ENCODE measurements at regions not wholly inside any gene's neighbourhood (a gene's known extent, or its start where the extent isn't known, plus 50 kb on each side); places are given as distances from the start of the nearest gene placed in this dataset.

DNA sequence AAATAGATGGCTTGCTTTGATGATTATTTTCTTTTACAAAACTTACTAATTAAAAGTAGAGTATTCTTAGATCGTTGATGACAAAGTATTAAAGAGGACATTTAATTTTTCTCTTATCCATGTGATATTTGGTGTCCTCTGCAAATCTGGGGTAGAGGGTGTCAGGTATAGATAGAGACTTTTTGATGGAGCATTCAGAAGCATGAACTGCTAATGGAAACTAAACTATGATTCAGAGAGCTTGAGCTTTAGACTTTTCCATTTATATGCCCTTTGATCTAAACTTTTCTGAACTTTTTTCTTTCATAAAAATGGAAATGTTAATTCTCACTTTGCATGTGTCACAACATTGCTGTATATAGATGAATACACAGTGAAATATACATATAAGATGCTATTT, 619.7 kb downstream of the PLCL1 start:
- Mint-ChIP-seq H3K27ac (no peak overlapping the region), H3K27me3 (ENCODE audit: low read depth) (peaks cover 11% of the 10 kb centered on the region), H3K36me3 (ENCODE audit: low read depth) (no peaks in the 10 kb centered on the region), H3K9me3 (no peaks in the 10 kb centered on the region), H3K4me3 (no peak overlapping the region), H3K4me1 (ENCODE audit: low read depth) (peaks cover 4% of the 10 kb centered on the region)
- intact Hi-C loops (cut with micrococcal nuclease), result no loop called here
- DNase-seq, result no peak
- CTCF ChIA-PET, result no interaction called here

DNA sequence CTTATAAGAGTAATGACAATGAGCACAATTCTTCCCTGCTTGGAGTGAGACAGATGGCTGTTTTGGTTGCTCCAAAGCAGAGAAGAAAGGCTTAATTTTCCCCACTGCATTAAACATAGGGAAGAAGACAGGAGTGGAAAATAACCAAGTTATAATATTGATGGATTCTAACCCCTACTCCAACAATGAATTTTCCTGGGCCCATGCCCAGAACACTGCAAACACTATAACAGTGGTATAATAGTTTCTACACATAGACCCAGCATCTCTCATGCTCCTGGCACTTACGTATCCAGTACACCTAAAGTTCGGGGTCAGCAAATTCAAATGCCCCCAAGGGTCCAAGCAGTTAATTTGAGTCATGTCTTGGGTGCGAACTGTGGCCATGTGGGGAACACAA, 613.4 kb downstream of the PLCL1 start:
- H3K4me3 Mint-ChIP-seq, result no peak overlapping the region
- intact Hi-C loops (cut with micrococcal nuclease), result no loop called here
- no peak overlapping the region for H3K27ac Mint-ChIP-seq
- no peaks in the 10 kb centered on the region for H3K9me3 Mint-ChIP-seq
- H3K36me3 Mint-ChIP-seq (ENCODE audit: low read depth), result no peaks in the 10 kb centered on the region
- H3K27me3 Mint-ChIP-seq (ENCODE audit: low read depth), result peaks cover 1% of the 10 kb centered on the region
- H3K4me1 Mint-ChIP-seq (ENCODE audit: low read depth), result no peaks in the 10 kb centered on the region
- CTCF ChIA-PET, result no interaction called here
- DNase-seq, result no peak

DNA sequence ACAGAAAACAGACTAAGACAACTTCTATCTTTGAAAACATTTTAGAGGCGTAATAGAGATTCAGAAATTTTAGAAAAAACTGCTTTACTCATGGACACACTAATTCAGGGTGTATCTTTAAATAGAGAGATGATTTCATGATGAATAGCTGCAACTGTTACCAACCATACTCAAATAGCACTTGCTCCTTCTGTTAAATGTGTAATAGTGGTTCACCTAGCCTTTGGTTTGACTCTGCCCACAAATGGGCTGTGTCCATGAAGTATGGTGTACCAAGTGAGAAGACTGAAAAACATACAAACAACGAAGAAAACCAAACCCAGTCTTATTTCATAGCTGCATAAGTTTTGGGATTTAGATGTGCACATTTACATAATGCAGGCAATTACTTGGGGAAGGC, 610.6 kb downstream of the PLCL1 start:
- H3K4me1 Mint-ChIP-seq (ENCODE audit: low read depth), result no peaks in the 10 kb centered on the region
- H3K27me3 Mint-ChIP-seq (ENCODE audit: low read depth), result peaks cover 1% of the 10 kb centered on the region
- no peak overlapping the region for H3K4me3 Mint-ChIP-seq
- H3K36me3 Mint-ChIP-seq (ENCODE audit: low read depth), result no peaks in the 10 kb centered on the region
- CTCF ChIA-PET, result no interaction called here
- no peak overlapping the region for H3K27ac Mint-ChIP-seq
- no peaks in the 10 kb centered on the region for H3K9me3 Mint-ChIP-seq
- DNase-seq, result no peak
- intact Hi-C loops (cut with micrococcal nuclease), result no loop called here

DNA sequence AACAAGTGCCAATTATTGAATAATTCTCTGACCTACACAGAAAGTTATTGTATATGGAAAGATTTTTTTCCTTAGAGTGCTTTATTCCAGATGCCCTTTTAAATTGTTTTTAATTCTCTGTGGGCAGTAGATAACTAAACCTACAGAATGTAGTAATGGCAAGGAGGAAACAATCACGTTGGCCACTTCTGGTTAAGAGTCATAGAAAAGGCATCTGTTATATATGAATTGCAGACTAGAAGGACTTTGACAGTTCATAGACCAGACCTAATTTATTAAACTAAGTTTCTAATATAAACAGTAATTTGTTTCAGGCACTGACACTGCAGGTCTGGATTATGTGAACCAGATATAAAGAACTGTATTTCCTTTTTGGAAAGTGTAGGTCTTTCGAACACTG, 607.5 kb downstream of the PLCL1 start:
- H3K4me1 Mint-ChIP-seq (ENCODE audit: low read depth), result no peaks in the 10 kb centered on the region
- no peak overlapping the region for H3K4me3 Mint-ChIP-seq
- H3K36me3 Mint-ChIP-seq (ENCODE audit: low read depth), result no peaks in the 10 kb centered on the region
- CTCF ChIA-PET, result no interaction called here
- intact Hi-C loops (cut with micrococcal nuclease), result no loop called here
- no peak for DNase-seq
- H3K27me3 Mint-ChIP-seq (ENCODE audit: low read depth), result peaks cover 1% of the 10 kb centered on the region
- no peak overlapping the region for H3K27ac Mint-ChIP-seq
- no peaks in the 10 kb centered on the region for H3K9me3 Mint-ChIP-seq

DNA sequence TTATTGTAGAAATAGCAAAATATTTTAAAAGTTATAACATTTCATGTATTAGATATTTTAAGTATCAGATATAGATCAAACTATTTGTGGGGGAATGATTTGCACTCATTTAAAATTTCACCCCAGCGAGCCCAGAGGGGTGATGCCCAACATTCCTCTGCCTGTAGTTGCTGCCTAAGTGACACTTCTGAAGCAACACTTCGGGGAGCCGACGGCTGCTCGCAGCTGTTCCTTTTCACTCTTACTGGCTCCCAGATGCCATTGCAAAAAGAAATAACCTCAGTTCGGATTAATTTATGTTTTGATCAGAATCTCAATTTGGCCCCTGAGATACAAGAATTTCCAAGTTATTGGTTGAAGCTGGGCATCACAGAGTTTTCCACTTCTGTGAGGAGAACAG, 603.8 kb downstream of the PLCL1 start:
- no peak overlapping the region for H3K4me3 Mint-ChIP-seq
- no peak for DNase-seq
- H3K27ac Mint-ChIP-seq, result no peak overlapping the region
- intact Hi-C loops (cut with micrococcal nuclease), result no loop called here
- no peaks in the 10 kb centered on the region for H3K36me3 Mint-ChIP-seq (ENCODE audit: low read depth)
- H3K27me3 Mint-ChIP-seq (ENCODE audit: low read depth), result peaks cover 1% of the 10 kb centered on the region
- H3K9me3 Mint-ChIP-seq, result no peaks in the 10 kb centered on the region
- CTCF ChIA-PET, result no interaction called here
- H3K4me1 Mint-ChIP-seq (ENCODE audit: low read depth), result no peaks in the 10 kb centered on the region

DNA sequence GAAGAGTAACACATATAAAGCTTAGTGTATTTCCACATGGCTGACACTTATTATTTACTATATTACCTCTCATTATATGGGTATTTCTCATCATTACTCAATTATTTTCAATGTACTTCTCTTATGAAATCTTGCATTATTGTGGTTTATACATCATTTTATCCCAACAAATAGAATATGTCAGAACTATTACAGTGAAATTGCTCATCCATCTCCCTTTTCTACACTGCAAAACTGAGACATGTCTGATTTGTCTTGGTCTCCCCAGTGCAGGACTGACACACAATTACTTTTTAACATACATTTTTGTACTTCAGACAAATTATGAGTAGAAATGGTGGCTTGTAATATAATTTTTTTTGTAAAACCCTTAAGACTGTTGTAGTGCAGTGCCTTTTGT, 600.9 kb downstream of the PLCL1 start:
- H3K36me3 Mint-ChIP-seq (ENCODE audit: low read depth), result no peaks in the 10 kb centered on the region
- no peaks in the 10 kb centered on the region for H3K4me1 Mint-ChIP-seq (ENCODE audit: low read depth)
- CTCF ChIA-PET, result no interaction called here
- peaks cover 1% of the 10 kb centered on the region for H3K27me3 Mint-ChIP-seq (ENCODE audit: low read depth)
- H3K4me3 Mint-ChIP-seq, result no peak overlapping the region
- no peak for DNase-seq
- intact Hi-C loops (cut with micrococcal nuclease), result no loop called here
- H3K27ac Mint-ChIP-seq, result no peak overlapping the region
- no peaks in the 10 kb centered on the region for H3K9me3 Mint-ChIP-seq

DNA sequence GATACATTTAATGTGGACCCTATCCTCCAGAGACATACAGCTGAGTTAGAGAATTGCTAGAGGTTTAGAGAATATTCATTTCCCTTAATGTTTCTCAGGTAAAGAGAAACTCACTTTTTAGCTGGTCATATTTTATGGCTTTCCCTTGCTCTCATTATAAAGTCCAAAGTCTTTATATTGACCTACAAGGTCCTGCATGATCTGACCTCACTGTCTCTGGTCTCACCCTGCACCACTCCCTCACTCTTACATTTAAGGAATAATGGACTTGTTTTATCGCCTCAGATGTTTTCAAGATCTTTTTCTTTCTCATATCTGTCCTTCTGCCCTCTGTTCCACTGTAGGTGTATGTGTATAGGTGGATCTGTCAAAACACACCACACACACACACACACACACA, 597.3 kb downstream of the PLCL1 start:
- Mint-ChIP-seq H3K36me3 (ENCODE audit: low read depth) (no peaks in the 10 kb centered on the region), H3K27me3 (ENCODE audit: low read depth) (peaks cover 6% of the 10 kb centered on the region), H3K4me3 (no peak overlapping the region), H3K9me3 (no peaks in the 10 kb centered on the region), H3K27ac (no peak overlapping the region), H3K4me1 (ENCODE audit: low read depth) (no peaks in the 10 kb centered on the region)
- intact Hi-C loops (cut with micrococcal nuclease), result no loop called here
- DNase-seq, result no peak
- CTCF ChIA-PET, result no interaction called here

DNA sequence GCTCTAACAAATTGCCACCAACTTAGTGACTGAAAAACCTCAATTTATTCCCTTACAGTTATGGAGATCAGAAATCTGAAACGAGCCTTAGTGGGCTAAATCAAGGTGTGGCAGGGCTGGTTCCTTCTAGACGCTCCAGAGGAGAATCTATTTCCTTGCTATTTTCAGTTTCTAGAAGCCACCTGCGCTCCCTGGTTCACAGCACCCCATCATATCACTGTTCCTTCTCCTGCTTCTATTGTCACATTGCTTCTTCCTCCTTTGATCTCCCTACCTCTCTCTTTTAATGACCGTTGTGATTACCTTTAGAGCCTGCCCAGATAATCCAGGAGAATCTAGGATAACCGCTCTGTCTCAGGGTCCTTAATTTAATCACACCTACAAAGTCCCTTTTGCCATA, 596.6 kb downstream of the PLCL1 start:
- no peak overlapping the region for H3K27ac Mint-ChIP-seq
- peaks cover 10% of the 10 kb centered on the region for H3K27me3 Mint-ChIP-seq (ENCODE audit: low read depth)

DNA sequence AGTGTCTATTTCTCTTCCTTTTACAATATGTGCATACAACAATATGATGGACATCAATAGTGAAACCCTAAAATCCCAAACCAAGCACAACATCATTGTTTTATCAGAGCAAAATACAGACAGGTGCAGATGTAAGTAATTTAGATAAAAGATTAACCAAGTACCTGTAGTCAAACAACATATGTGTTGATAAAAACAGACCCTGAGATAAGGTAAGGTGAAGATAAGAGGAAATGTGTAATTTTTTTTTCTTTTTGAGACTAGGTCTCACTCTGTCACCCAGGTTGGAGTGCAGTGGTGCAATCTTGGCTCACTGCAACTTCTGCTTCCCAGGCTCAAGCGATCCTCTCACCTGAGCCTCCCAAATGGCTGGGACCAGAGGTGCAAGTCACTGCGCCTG, 589.8 kb downstream of the PLCL1 start:
- Mint-ChIP-seq H3K27me3 (ENCODE audit: low read depth) (peaks cover 14% of the 10 kb centered on the region), H3K4me1 (ENCODE audit: low read depth) (no peaks in the 10 kb centered on the region), H3K27ac (no peak overlapping the region), H3K36me3 (ENCODE audit: low read depth) (no peaks in the 10 kb centered on the region), H3K9me3 (no peaks in the 10 kb centered on the region), H3K4me3 (no peak overlapping the region)
- no peak for DNase-seq
- CTCF ChIA-PET, result no interaction called here
- intact Hi-C loops (cut with micrococcal nuclease), result no loop called here

More for the DNA sequence above, 596.6 kb downstream of the PLCL1 start:
- no peaks in the 10 kb centered on the region for H3K4me1 Mint-ChIP-seq (ENCODE audit: low read depth)
- intact Hi-C loops (cut with micrococcal nuclease), result no loop called here
- no peaks in the 10 kb centered on the region for H3K36me3 Mint-ChIP-seq (ENCODE audit: low read depth)
- H3K4me3 Mint-ChIP-seq, result no peak overlapping the region
- H3K9me3 Mint-ChIP-seq, result no peaks in the 10 kb centered on the region
- CTCF ChIA-PET, result no interaction called here
- no peak for DNase-seq

DNA sequence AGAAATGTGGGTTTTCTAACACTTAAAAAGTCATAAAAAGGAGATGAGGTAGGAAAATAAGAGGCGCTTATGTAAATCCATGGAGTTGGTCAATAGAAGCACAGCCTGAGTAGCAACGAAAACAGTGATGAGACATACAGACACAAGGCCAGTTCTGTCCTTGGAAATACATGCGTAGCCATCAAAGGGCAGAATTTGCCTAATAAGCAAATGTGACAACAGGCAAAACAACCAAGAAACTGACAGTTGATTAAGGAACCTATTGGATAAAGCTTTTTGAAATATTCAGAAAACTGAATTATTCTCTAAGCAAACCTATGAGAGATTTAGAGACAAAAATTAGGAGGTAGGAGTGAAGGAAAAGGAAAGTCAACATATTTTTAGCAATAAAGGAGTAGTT, 586.3 kb downstream of the PLCL1 start:
- Mint-ChIP-seq H3K4me3 (no peak overlapping the region), H3K9me3 (no peaks in the 10 kb centered on the region), H3K27ac (no peak overlapping the region), H3K27me3 (ENCODE audit: low read depth) (peaks cover 7% of the 10 kb centered on the region), H3K4me1 (ENCODE audit: low read depth) (no peaks in the 10 kb centered on the region), H3K36me3 (ENCODE audit: low read depth) (no peaks in the 10 kb centered on the region)
- DNase-seq, result no peak
- CTCF ChIA-PET, result interaction anchor here (0.7 kb wide), 1 partner anchor 108 kb away, joined by 4 read pairs; no protein-coding TSS in a partner anchor
- intact Hi-C loops (cut with micrococcal nuclease), result no loop called here

DNA sequence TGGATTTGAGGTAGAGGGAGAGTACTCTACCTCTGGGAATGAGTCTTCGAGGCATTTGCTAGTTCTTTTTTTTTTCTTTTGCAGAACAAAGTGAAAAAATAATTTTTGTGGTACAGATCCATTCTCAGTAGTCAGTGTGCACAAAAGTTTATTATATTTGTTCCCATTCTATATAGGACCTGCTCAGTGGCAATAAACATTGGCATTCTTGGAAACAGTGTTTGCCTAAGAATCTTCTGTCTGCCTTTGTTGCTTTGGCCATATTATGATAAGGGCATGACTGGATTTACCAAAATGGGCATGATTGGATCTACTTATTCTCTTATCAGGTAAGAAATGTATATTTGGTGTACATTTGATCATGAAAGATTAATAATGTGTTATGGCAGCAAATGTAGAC, 583.3 kb downstream of the PLCL1 start:
- no peaks in the 10 kb centered on the region for H3K9me3 Mint-ChIP-seq
- intact Hi-C loops (cut with micrococcal nuclease), result no loop called here
- no peaks in the 10 kb centered on the region for H3K36me3 Mint-ChIP-seq (ENCODE audit: low read depth)
- no peak for DNase-seq
- CTCF ChIA-PET, result no interaction called here
- peaks cover 7% of the 10 kb centered on the region for H3K4me1 Mint-ChIP-seq (ENCODE audit: low read depth)
- no peak overlapping the region for H3K27ac Mint-ChIP-seq
- H3K27me3 Mint-ChIP-seq (ENCODE audit: low read depth), result peaks cover 12% of the 10 kb centered on the region
- no peak overlapping the region for H3K4me3 Mint-ChIP-seq

DNA sequence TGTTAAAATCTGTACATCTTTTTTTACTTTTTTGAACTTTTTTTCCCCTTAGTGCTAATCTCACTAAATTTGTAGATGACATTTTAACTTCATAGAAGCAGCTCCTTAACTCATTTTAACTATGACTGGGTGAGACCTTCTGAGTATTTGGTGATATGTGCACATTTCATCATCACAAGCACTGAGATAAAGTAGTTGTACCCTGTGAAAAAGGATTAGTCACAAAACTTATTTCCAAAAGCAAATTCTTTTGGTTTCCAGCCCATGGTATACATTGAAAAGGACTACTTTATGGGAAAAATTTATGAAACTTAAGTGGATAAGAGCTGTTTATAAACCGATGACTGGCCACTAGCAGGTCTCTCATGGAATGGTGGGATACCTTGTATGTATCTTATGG, 581.5 kb downstream of the PLCL1 start:
- intact Hi-C loops (cut with micrococcal nuclease), result no loop called here
- Mint-ChIP-seq H3K4me1 (ENCODE audit: low read depth) (peaks cover 7% of the 10 kb centered on the region), H3K9me3 (no peaks in the 10 kb centered on the region), H3K36me3 (ENCODE audit: low read depth) (no peaks in the 10 kb centered on the region), H3K4me3 (no peak overlapping the region), H3K27me3 (ENCODE audit: low read depth) (peaks cover 17% of the 10 kb centered on the region), H3K27ac (no peak overlapping the region)
- DNase-seq, result no peak
- CTCF ChIA-PET, result interaction anchor here (0.6 kb wide), 1 partner anchor 30 kb away, joined by 3 read pairs; no protein-coding TSS in a partner anchor

DNA sequence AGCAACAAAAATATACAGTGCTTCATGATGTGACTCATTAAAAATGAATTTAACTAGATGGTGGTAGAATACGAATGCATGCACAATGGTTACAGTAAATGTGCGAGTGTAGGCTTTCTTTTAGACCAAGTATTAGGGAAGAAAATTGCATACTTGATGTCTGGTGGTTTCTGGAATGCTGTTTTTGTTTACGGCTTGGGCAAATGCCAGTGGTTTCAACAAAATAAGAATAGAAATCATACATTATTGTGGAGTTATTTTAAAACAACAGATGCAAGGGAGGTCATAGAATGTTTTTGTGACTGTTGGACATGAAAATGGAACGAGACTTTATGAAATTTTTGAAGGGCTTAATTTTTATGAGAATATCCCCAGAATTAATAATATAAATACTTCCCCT, 580.9 kb downstream of the PLCL1 start:
- Mint-ChIP-seq H3K4me1 (ENCODE audit: low read depth) (peaks cover 7% of the 10 kb centered on the region), H3K36me3 (ENCODE audit: low read depth) (no peaks in the 10 kb centered on the region), H3K27me3 (ENCODE audit: low read depth) (peaks cover 17% of the 10 kb centered on the region), H3K27ac (no peak overlapping the region), H3K9me3 (no peaks in the 10 kb centered on the region), H3K4me3 (no peak overlapping the region)
- no peak for DNase-seq
- CTCF ChIA-PET, result no interaction called here
- intact Hi-C loops (cut with micrococcal nuclease), result no loop called here

DNA sequence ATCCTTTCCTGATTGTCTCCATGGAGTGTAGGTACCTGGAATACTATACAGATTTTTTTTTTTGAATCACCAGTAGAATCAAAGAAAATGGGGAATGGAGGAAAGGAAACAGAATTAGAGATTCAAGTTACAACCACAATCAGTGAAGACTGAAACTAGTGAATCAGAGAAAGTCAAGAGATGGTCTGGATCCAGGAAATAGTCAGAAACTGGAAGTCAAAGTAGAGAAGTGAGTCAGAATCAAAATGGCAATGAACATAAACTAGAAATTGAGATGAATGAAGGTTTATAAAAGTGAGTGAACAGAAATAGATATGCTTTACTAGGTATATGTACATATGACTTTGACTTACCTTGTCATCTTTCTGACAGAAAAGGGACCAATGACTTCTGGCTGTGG, 579.0 kb downstream of the PLCL1 start:
- intact Hi-C loops (cut with micrococcal nuclease), result no loop called here
- Mint-ChIP-seq H3K4me3 (no peak overlapping the region), H3K9me3 (no peaks in the 10 kb centered on the region), H3K27me3 (ENCODE audit: low read depth) (peaks cover 14% of the 10 kb centered on the region), H3K4me1 (ENCODE audit: low read depth) (peaks cover 7% of the 10 kb centered on the region), H3K36me3 (ENCODE audit: low read depth) (no peaks in the 10 kb centered on the region), H3K27ac (no peak overlapping the region)
- CTCF ChIA-PET, result no interaction called here
- no peak for DNase-seq
